ENCODE measurements at regions not wholly inside any gene's neighbourhood (a gene's known extent, or its start where the extent isn't known, plus 50 kb on each side); places are given as distances from the start of the nearest gene placed in this dataset.

DNA sequence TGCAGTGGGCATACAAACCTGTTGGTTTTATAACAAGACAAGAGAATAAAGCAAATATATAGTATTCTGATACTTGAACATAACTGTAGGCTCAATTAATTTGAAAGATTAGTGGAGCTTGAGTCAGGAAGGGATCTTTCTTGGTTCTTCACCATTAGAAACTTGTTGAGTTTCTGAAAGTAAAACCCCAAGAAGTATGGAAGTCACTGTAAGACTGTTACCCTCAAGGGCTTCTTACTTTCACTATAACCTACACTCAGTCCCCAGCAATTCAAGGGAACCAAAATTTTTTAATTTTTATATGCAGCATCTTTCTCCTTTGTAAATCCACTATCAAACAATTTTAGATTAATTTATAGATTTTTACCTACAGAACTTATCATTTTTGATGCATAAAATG is 2019.2 kb upstream of the ADGRL3 start:
- TF ChIP-seq POLR2A (IDR thresholded peaks at IDR 0.05) = no peak
- TF ChIP-seq, protein P1, sequence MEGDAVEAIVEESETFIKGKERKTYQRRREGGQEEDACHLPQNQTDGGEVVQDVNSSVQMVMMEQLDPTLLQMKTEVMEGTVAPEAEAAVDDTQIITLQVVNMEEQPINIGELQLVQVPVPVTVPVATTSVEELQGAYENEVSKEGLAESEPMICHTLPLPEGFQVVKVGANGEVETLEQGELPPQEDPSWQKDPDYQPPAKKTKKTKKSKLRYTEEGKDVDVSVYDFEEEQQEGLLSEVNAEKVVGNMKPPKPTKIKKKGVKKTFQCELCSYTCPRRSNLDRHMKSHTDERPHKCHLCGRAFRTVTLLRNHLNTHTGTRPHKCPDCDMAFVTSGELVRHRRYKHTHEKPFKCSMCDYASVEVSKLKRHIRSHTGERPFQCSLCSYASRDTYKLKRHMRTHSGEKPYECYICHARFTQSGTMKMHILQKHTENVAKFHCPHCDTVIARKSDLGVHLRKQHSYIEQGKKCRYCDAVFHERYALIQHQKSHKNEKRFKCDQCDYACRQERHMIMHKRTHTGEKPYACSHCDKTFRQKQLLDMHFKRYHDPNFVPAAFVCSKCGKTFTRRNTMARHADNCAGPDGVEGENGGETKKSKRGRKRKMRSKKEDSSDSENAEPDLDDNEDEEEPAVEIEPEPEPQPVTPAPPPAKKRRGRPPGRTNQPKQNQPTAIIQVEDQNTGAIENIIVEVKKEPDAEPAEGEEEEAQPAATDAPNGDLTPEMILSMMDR (IDR thresholded peaks at IDR 0.05) = no peak
- TF ChIP-seq EP300 (IDR thresholded peaks at IDR 0.05) = no peak

Measured in tibial nerve (tissue), 4 donors.